Sigmoid colon (tissue), 6 donors: ENCODE measurements at regions not wholly inside any gene's neighbourhood (a gene's known extent, or its start where the extent isn't known, plus 50 kb on each side); places are given as distances from the start of the nearest gene placed in this dataset.

Experiments
- DNase-seq: peaks from one replicate; pipeline ENCODE4 v3.0.0-alpha.2; 2019
- H3K27ac ChIP-seq, 4 donors: fragments of 200-600 bp; sonication (generic); one replicate each; pipeline ENCODE4 v1.5.1; 2016 to 2019; ENCODE audit warnings: mild to moderate bottlenecking in 1 of 4
- H3K27me3 ChIP-seq, 3 donors: fragments of 200-600 bp; sonication (generic); one replicate each; pipeline ENCODE4 v1.5.1; 2019; ENCODE audit warnings: mild to moderate bottlenecking in 1 of 3
- H3K36me3 ChIP-seq, 4 donors: fragments of 200-600 bp; sonication (generic); one replicate each; pipeline ENCODE4 v1.5.1; 2016 to 2019
- H3K4me1 ChIP-seq, 4 donors: fragments of 200-600 bp; sonication (generic); one replicate each; pipeline ENCODE4 v1.5.1; 2017 to 2019
- H3K4me3 ChIP-seq, 4 donors: fragments of 200-600 bp; sonication (generic); one replicate each; pipeline ENCODE4 v1.5.1; 2017 to 2019; ENCODE audit warnings: mild to moderate bottlenecking in 2 of 4, moderate library complexity in 1 of 4
- H3K9me3 ChIP-seq, 4 donors: fragments of 200-600 bp in 3 of 4; sonication (generic) in 3 of 4; one replicate each; pipeline versions ENCODE4 v1.5.1 to v1.6.1; 2013 to 2019
- EP300 ChIP-seq, 4 donors: sonication (generic); formaldehyde crosslinking; IDR thresholded peaks; one replicate each; pipeline ENCODE4 v1.6.1; 2017; ENCODE audit warnings: antibody characterized with exemption in 4 of 4
- POLR2A ChIP-seq, 2 donors: fragments of 450-650 bp; IDR thresholded peaks; one replicate each; pipeline ENCODE4 v1.6.1; 2016; ENCODE audit warnings: antibody characterized with exemption in 2 of 2, mild to moderate bottlenecking in 2 of 2, moderate library complexity in 2 of 2
- POLR2AphosphoS5 ChIP-seq, 4 donors: sonication (generic); formaldehyde crosslinking; IDR thresholded peaks; one replicate each; pipeline ENCODE4 v1.6.1; 2017; ENCODE audit warnings: antibody characterized with exemption in 4 of 4
- WGBS, 2 donors: extraction: QIAGEN DNeasy Blood & Tissue Kit; methylation state at CpG; one replicate each; pipeline ENCODE4 v1.1.7; 2013; 5-methylcytosine and 5-hydroxymethylcytosine counted together
- intact Hi-C: fragments of 100-400 bp; cut with DNase I; formaldehyde crosslinking; loops from one replicate; pipeline ENCODE4 v1.15.1; 2023
- TF ChIP-seq, protein P1 (sequence below), 4 experiments: fragments of 450-650 bp in 3 of 4; fragments of 200-600 bp in 1 of 4; IDR thresholded peaks; one replicate each; pipeline ENCODE4 v1.5.1; 2016 to 2019; ENCODE audit warnings: antibody characterized with exemption in 4 of 4, mild to moderate bottlenecking in 3 of 4, moderate library complexity in 2 of 4
- donor health status: healthy with polysubstance abuse.
- donor health status: healthy.

DNA sequence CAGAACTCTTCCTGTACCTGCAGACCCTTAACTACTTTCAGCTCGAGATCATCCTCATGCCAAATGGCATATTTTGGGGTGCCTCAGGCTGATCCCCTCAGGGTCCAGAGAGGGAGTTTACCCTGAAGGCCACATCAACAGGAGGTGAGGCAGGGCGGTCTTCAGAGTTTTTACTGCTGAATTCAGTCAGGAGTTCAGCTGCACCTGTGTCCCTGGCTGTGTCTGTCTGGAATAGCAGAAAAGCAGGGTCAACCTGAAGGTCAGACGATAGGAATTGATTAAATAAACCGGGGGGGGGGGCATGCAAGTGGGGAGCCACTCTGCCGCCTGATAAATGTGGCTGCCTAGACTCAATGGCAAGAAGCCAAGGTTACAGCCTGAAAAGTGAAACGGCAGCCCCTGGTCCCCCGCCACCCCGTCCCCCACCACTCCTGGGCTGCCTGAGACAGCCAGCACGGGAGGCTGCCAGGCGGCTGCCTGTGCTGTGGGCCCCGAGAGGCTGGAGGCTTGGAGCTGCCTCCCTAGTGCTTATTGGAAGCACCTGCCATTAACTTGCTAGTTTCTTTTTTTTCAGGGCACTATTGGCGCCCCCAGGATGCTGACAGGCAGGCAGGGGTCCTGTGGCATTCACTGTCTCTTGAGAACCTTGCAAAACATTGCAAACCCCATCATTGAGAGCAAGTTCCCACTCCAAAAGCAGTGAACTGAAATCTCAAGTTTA, 182.7 kb upstream of the PPP1R26 start:
- no peak for TF ChIP-seq POLR2AphosphoS5 (IDR thresholded peaks at IDR 0.05)
- no peak for TF ChIP-seq POLR2A (IDR thresholded peaks at IDR 0.05)
- no peak for TF ChIP-seq EP300 (IDR thresholded peaks at IDR 0.05)
- TF ChIP-seq, protein P1, sequence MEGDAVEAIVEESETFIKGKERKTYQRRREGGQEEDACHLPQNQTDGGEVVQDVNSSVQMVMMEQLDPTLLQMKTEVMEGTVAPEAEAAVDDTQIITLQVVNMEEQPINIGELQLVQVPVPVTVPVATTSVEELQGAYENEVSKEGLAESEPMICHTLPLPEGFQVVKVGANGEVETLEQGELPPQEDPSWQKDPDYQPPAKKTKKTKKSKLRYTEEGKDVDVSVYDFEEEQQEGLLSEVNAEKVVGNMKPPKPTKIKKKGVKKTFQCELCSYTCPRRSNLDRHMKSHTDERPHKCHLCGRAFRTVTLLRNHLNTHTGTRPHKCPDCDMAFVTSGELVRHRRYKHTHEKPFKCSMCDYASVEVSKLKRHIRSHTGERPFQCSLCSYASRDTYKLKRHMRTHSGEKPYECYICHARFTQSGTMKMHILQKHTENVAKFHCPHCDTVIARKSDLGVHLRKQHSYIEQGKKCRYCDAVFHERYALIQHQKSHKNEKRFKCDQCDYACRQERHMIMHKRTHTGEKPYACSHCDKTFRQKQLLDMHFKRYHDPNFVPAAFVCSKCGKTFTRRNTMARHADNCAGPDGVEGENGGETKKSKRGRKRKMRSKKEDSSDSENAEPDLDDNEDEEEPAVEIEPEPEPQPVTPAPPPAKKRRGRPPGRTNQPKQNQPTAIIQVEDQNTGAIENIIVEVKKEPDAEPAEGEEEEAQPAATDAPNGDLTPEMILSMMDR (IDR thresholded peaks at IDR 0.05), result no peak
- Histone ChIP-seq H3K4me1 (no peaks in the 10 kb centered on the region), H3K4me3 (no peak overlapping the region), H3K27me3 (peaks cover 3 to 31% (median 16%) of the 10 kb centered on the region in 3 donors), H3K27ac (no peak overlapping the region), H3K36me3 (no peaks in the 10 kb centered on the region), H3K9me3 (no peaks in the 10 kb centered on the region)
- intact Hi-C loops, result no loop called here
- no peak for DNase-seq
- 49 to 64% methylated on average over 12 of the region's 12 CpGs for WGBS, 2 donors

DNA sequence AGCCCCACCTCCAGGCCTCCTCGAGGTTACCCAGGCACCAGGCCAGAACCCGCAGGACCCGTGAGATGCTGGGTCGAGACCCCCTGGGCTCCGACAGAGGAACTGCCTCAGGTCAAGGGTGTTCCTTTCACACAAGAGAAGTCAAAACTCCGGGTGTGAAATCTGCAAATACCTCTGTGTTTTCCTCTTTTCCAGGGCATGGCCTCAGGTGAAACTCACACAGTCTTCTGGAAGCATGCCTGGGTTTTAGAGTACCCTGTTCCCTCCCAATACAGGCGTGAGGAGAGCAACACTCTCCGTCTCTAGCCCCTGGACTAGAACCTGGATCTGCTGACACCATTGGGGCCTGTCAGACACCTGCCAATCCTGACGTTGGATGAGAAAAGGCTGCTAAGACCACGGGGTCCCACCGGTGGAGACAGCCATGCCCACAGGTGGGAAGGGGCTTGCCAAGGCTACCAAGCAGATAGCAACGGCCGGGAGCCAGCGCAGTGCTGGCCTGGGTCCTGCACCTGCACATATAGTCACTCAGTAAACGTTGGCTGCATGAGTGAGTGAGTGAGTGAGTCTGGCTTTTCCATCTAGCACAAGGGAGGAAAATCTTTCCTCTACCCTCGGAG, 182.0 kb upstream of the PPP1R26 start:
- Histone ChIP-seq H3K4me3 (no peak overlapping the region), H3K9me3 (no peaks in the 10 kb centered on the region), H3K27me3 (peaks cover 3 to 37% (median 16%) of the 10 kb centered on the region in 3 donors), H3K4me1 (no peaks in the 10 kb centered on the region), H3K36me3 (no peaks in the 10 kb centered on the region), H3K27ac (no peak overlapping the region)
- TF ChIP-seq, protein P1 (IDR thresholded peaks at IDR 0.05), result no peak
- TF ChIP-seq POLR2A (IDR thresholded peaks at IDR 0.05) (no peak), EP300 (IDR thresholded peaks at IDR 0.05) (no peak), POLR2AphosphoS5 (IDR thresholded peaks at IDR 0.05) (no peak)
- DNase-seq, result no peak
- intact Hi-C loops, result no loop called here
- WGBS, 2 donors, result 47 to 65% methylated on average over 16 of the region's 16 CpGs

DNA sequence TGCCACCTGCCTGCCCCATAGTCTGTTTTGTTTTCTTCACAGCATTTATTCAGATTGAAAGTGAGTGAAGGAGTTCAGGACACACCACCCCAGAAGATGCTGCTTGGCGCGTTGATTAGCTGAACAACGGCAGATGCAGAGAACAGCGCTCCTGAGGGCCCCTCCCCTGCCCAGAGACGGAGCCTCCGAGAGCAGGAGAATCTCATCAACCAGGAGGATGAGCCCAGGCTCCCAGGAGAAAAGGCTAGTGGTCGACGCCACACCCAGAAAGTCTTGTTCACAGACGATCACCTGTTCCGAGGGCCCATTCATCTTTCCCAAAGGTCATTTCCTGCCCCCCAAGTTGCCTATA, 180.4 kb upstream of the PPP1R26 start:
- TF ChIP-seq EP300 (IDR thresholded peaks at IDR 0.05), result no peak
- TF ChIP-seq POLR2A (IDR thresholded peaks at IDR 0.05), result no peak
- TF ChIP-seq, protein P1 (IDR thresholded peaks at IDR 0.05), result no peak
- no peak for TF ChIP-seq POLR2AphosphoS5 (IDR thresholded peaks at IDR 0.05)
- peaks cover 3 to 49% (median 16%) of the 10 kb centered on the region in 3 donors for H3K27me3 ChIP-seq
- 54 to 70% methylated on average over 10 of the region's 10 CpGs for WGBS, 2 donors
- no peaks in the 10 kb centered on the region for H3K9me3 ChIP-seq
- H3K4me1 ChIP-seq, result no peaks in the 10 kb centered on the region
- H3K27ac ChIP-seq, result no peak overlapping the region
- H3K4me3 ChIP-seq, result no peak overlapping the region
- no peak for DNase-seq
- H3K36me3 ChIP-seq, result no peaks in the 10 kb centered on the region
- intact Hi-C loops, result no loop called here

DNA sequence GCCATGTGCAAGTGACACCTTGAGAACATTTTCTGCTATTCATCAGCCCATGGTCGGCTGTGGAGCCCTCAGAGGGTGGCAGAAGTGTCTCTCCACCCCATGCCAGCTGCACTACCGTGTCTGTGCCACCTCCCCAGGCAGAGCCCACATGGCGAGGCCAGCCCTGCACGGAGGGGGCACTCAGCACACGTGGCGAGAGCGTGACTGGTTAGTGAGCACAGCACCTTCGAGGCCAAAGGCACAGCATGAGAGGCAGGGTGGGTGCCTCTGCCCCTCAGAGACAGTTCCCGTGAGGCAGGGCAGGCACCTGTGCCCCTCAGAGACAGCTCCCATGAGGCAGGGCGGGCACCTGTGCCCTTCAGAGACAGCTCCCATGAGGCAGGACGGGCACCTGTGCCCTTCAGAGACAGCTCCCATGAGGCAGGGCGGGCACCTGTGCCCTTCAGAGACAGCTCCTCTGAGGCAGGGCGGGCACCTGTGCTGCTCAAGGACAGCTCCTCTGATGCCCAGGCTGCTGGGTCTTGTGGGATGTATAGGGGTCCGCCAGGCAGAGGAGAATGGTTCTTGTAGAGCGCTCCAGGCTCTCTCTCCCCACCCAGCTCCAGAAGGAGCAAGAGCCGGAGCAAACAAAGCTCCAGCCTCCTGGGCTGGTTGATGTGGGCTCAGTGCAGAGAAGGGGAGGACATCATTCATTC, 179.8 kb upstream of the PPP1R26 start:
- H3K27ac ChIP-seq, result no peak overlapping the region
- intact Hi-C loops, result no loop called here
- H3K36me3 ChIP-seq, result no peaks in the 10 kb centered on the region
- no peak for TF ChIP-seq EP300 (IDR thresholded peaks at IDR 0.05)
- TF ChIP-seq POLR2AphosphoS5 (IDR thresholded peaks at IDR 0.05), result no peak
- TF ChIP-seq, protein P1 (IDR thresholded peaks at IDR 0.05), result no peak
- no peak for TF ChIP-seq POLR2A (IDR thresholded peaks at IDR 0.05)
- WGBS, 2 donors, result 61 to 82% methylated on average over 16 of the region's 16 CpGs
- H3K9me3 ChIP-seq, result no peaks in the 10 kb centered on the region
- DNase-seq, result no peak
- H3K4me3 ChIP-seq, result no peak overlapping the region
- peaks cover 3 to 52% (median 16%) of the 10 kb centered on the region in 3 donors for H3K27me3 ChIP-seq
- H3K4me1 ChIP-seq, result no peaks in the 10 kb centered on the region
